Testis (tissue), 2 donors: ENCODE measurements at regions not wholly inside any gene's neighbourhood (a gene's known extent, or its start where the extent isn't known, plus 50 kb on each side); places are given as distances from the start of the nearest gene placed in this dataset.

Experiments used
- POLR2A ChIP-seq: fragments of 450-650 bp; IDR thresholded peaks from one replicate; pipeline ENCODE4 v1.6.1; 2017; ENCODE audit warnings: antibody characterized with exemption, mild to moderate bottlenecking, moderate library complexity
- TF ChIP-seq, protein P1 (sequence below), 3 experiments: fragments of 450-650 bp in 2 of 3; fragments of 200-600 bp in 1 of 3; sonication (generic) in 1 of 3; IDR thresholded peaks; one replicate each; pipeline ENCODE4 v1.5.1; 2016 to 2019; ENCODE audit warnings: antibody characterized with exemption in 3 of 3, mild to moderate bottlenecking in 2 of 3, moderate library complexity in 1 of 3

DNA sequence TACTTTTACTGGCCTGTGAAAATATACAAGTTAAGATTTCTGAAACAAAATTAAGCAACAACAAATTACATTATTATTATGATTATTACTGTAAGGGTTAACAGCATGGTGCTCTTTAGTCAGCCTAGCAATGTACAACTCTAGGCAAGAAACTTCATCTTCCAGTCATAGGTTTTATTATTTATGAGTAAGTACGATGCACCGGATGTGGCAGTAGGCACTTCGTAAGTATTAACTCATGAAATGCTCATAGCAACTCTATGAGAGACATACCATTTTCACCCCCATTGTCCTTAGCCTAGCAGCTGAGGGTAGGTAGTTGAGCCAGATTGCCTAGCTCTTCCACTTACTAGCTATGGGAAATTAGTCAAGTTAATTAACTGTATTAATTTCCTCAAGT lies 68.0 kb upstream of the PTPRG start:
- TF ChIP-seq, protein P1, sequence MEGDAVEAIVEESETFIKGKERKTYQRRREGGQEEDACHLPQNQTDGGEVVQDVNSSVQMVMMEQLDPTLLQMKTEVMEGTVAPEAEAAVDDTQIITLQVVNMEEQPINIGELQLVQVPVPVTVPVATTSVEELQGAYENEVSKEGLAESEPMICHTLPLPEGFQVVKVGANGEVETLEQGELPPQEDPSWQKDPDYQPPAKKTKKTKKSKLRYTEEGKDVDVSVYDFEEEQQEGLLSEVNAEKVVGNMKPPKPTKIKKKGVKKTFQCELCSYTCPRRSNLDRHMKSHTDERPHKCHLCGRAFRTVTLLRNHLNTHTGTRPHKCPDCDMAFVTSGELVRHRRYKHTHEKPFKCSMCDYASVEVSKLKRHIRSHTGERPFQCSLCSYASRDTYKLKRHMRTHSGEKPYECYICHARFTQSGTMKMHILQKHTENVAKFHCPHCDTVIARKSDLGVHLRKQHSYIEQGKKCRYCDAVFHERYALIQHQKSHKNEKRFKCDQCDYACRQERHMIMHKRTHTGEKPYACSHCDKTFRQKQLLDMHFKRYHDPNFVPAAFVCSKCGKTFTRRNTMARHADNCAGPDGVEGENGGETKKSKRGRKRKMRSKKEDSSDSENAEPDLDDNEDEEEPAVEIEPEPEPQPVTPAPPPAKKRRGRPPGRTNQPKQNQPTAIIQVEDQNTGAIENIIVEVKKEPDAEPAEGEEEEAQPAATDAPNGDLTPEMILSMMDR (IDR thresholded peaks at IDR 0.05) = no peak
- TF ChIP-seq POLR2A = no peak
